HG03342 (cell line): ENCODE measurements at regions not wholly inside any gene's neighbourhood (a gene's known extent, or its start where the extent isn't known, plus 50 kb on each side); places are given as distances from the start of the nearest gene placed in this dataset.

Experiments
- ATAC-seq: cut with Tn5 transposase; IDR thresholded peaks from one replicate; pipeline ENCODE4 v1.9.1; 2021; ENCODE audit warnings: mild to moderate bottlenecking, moderate library complexity; ENCODE audit not compliant: unreplicated experiment

DNA sequence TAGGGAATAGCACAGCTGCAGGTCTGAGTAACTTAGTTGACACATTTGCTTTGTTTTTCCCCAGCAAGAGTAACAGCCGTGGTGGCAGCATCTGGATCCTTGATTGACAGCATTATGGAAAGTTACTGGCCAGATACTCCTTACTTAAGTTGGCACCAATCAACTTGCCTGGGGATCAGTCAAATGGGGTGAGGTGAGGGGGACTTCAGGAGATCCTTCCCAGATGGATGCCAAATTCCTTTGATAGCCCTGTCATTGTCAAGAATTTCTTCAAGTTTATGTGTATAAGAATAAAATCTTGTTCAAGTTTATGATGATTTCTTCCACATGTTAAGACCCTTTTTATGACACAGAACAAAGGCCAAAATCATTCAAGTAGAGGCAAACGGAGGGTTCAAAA, 618.4 kb downstream of the SLC6A15 start:
- no peak for ATAC-seq

DNA sequence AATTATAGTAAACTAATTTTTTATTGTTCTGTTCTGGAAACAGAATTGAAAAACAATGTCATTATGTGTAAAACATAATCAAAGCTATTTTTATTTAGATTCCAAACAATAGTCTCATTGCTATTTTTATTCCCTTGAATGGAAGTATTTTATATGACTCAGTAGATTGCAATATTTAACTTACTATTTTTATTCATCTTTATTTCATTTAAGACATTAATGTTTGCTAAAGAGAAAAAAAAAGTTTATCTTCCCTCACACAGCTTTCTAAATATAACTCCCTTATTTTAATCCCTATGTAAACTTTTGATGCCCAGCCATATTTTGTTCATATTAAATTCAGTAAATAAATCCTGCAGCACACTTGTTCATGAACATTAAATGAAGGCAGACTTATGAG, 622.4 kb downstream of the SLC6A15 start:
- no peak for ATAC-seq

DNA sequence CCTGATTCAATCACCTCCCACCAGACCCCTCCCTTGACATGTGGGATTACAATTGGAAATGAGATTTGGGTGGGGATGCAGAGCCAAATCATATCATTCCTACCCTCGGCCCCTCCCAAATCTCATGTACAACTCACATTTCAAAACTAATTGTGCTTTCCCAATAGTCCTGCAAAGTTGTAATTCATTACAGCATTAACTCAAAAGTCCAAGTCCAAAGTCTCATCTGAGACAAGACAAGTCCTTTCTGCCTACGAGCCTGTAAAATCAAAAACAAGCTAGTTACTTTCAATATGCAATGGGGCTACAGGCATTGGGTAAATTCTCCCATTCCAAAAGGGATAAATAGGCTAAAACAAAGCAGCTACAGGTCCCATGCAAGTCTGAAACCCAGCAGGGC, 634.6 kb downstream of the SLC6A15 start:
- no peak for ATAC-seq

DNA sequence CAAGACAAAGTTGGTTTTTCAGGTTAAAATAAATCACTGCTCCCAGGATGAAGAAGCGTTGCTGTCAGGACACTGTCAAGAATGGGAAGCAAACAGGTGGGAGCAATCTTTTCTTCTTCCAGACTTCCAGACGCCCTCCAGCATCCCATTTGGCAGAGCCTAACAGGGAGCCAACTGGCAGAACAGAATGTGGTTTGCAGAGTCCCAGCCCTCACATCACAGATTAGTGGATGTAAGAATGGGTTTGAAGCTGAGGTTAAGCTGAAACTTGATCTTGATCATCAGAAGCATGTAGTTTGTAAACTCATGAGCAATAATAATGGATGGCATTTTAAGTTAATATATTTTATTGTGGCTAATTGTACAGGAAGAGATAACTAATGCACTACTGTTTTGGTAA, 636.4 kb downstream of the SLC6A15 start:
- no peak for ATAC-seq

DNA sequence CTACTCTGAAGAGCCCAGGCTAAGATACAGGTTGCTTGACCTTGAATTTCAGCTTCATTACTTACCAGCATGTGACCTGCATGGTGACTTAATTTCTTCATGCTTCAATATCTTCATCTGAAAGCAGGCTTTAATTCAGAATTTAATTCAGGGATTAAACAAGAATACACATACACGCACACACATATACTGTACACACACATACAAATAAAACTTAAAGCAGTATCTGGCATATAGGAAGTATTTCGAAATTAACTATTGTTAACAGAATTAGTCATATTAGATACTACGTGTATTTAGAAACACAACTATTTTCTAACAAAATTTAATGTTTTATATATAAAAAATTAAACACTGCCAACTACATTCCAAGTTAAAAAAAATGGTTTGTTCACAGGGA, 640.3 kb downstream of the SLC6A15 start:
- ATAC-seq: no peak

DNA sequence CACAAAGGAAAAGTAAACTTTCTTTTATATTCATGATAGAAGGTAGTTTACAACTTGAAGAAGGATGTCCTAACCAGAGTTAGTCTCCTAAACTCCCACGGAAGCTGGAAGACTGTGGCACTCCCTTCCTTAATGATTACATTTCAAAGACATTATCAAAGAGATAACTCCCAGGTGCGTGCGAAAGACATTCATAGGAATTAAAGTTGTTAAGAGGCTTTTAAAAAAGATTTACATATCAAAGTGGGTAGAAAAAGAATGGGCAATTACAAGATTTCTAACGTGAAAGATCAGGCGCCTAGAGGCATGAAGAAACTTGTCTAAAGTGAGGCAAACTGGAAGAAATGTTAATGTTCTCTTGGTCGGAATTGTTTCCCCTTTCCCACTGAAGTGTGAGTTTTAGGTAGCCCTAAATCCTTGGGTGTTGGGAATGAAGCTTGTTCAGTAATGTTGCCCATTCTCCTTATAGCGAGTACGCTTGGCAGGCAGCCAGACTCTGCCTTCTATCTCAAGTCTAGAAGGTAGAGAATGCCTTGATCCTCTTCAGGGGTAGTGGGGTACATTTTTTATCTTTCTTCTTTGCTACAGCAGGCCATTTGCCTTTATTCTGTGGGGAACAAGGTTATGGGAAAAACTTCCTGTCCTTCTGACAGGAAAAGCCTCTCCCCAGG, 642.0 kb downstream of the SLC6A15 start:
- ATAC-seq: no peak

DNA sequence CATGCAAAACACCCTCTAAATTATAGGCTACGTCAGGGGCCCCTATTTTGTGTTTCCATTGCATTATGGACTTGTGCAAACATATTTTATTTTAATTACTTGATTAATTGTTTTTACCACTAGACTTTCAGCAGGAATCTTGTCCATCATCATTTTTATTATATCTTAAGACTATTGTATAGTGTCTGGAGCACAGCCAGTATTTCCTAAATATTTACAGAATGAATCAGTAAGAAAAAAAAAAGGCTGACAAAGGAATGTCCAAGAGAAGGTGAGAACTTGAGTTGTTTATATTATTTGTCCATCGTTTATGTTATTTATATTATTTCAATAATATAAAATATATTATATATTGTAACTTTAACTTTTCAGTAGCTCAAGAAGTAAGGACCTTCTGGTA, 664.7 kb downstream of the SLC6A15 start:
- ATAC-seq: no peak

DNA sequence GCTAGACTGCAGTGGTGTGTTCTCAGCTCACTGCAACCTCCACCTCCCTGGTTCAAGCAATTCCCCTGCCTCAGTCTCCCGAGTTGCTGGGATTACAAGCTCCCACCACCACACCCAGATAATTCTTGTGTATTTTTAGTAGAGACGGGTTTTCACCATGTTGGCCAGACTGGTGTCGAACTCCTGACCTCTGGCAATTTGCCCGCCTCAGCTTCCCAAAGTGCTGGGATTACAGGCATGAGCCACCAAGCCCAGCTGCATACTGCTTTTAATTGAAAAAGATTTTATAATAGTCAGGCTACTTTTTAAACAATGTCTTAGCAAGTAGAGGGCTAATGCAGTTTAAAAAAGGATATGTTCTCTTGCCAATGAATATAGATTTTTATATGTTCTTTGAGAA, 668.9 kb downstream of the SLC6A15 start:
- no peak for ATAC-seq

DNA sequence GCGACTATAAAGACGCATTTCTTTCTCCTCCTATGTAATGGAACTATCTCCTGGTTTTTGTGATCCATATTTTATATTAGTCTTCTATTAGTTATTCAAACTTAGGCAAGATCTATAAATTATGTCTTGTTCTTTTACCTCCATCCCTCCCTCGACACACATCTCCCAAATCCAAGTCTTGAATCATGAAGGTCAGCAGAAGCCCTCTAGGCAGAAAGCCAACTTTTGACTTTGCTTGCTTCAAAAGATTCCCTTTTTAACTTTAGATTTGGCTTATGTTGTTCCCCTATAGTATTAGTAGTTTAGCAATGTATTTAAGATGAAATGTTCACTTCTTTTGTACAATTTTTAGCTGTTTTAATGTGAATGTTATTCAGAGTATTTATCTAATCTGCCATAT, 689.8 kb downstream of the SLC6A15 start:
- ATAC-seq: no peak

DNA sequence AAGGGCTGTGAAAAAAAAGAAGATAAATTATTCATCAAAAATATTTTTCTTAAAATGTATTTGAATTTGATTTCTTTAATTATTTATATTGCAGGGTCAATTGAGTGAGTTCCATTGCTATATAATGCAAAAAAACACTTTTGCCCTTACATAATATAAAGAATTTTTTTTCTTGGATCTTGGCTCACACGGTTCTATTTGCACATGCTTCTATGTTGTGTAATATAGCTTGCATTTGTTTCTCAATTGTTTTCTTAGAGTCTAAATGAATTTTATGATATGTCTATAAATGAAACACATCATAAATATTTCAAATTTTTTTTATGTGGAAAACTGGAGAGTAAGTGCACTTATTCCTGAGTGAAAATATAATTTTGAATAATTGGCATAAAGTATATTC, 694.2 kb downstream of the SLC6A15 start:
- no peak for ATAC-seq

DNA sequence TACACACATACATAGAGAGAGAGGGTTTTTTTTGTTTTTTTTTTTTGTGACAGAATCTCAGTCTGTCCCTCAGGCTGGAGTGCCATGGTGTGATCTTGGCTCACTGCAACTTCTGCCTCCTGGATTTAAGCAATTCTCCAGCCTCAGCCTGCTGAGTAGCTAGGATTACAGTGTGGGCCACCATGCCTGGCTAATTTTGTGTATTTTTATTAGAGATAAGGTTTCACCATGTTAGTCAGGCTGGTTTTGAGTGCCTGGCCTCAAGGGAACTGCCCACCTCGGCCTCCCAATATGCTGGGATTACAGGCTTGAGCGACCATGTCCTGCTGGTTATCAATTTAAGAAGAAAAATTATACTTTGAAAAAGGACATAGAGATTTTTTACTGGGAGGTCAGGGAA, 710.6 kb downstream of the SLC6A15 start:
- ATAC-seq: no peak

DNA sequence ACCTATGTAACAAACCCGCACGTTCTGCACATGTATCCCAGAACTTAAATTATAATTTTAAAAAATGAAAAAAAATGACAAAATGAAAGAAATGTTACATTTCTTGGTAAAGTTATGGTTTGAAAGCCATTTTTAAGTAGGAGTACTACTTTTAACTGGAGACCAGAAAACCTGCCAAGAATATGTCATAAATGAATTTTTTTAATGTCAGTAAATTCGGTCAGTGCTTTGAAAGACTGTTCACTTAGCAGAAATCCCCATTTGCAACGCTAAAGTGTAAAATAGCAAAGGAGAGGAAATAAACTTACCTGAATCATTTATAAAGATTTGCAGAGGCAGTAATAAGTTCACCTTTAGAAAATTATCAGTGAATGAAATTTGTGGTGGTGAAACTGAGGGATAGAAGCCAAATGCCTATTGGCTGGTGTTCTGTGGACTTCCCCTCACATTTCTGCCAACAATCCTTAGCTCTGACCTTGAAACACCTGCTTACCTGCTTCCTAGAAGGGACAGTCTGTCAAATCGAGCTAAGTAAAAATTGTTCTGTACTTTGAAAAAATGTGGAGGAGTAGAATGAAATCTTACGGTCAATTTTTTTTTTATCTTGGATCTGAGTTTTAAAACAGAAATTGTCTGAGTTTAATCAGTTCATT, 714.2 kb downstream of the SLC6A15 start:
- ATAC-seq: no peak

DNA sequence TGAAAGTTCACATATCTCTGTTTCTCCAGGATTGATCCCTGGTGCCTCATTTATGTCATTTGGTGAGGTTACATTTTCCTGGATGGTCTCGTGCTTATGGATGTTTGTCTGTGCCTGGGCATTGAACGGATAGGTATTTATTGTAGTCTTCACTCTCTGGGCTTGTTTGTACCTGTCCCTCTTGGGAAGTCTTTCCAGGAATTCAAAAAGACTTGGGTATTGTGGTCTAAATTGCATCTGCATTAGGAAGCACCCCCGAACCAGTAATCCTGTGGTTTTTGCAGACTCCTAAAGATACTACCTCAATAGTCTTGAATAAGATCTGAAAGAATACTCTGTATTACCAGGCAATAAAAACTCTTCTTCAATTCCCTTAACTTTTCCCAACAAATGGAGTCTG, 720.8 kb downstream of the SLC6A15 start:
- no peak for ATAC-seq

DNA sequence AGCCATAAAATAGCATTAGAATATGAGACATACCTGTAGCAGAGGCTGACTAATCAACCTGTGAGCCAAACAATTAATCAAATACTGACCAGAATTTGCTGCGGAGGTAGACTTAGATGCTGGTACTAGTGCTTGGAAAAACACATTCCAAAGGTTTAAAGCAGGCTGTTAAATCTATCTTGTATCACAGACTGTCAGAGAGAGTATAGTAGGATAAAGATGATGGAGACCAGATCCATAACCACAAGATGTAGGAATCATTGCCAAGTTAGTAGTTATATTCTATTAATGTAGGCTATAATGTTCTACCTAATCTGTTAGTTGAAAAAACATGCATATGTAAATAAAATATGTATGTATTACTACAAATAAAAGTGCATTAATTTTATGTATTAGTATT, 726.2 kb downstream of the SLC6A15 start:
- no peak for ATAC-seq

DNA sequence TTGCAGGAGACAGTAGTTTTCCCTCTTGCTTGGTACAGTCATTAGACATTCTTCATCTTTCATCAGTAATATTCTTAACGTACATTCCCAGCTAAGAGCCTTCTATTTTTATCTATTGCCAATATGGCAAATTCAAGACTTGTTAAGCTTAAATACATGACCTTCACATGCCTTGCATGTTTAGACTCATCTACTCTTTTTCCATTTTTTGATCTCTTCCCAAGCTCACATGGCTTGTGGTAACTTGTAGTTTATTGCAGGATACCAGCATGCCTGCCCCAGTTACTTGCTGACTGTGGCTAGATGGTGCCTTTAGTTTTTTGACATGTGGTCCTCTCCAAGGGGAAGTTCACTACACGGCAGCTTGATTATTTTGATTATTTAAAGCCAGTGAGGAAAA, 729.0 kb downstream of the SLC6A15 start:
- no peak for ATAC-seq

DNA sequence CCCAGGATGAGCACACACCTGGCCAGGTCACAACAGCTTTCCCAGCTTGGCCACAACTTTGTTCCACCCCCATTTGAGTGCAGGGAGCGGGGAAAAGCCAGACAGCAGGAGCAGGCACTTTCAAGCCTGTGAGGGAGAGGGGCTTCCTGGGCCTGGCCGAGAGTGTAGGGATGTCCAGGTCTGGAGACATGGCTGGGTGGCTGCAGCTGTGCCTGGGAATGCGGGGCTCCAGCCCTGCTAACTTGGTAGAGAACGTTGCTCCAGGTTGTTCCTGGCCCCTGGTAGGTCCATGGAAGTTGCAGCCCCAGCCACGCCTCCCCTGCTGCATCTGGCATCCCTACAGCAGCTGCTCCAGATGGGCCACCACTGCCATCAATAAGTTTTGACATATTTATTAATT, 738.5 kb downstream of the SLC6A15 start:
- ATAC-seq: no peak

DNA sequence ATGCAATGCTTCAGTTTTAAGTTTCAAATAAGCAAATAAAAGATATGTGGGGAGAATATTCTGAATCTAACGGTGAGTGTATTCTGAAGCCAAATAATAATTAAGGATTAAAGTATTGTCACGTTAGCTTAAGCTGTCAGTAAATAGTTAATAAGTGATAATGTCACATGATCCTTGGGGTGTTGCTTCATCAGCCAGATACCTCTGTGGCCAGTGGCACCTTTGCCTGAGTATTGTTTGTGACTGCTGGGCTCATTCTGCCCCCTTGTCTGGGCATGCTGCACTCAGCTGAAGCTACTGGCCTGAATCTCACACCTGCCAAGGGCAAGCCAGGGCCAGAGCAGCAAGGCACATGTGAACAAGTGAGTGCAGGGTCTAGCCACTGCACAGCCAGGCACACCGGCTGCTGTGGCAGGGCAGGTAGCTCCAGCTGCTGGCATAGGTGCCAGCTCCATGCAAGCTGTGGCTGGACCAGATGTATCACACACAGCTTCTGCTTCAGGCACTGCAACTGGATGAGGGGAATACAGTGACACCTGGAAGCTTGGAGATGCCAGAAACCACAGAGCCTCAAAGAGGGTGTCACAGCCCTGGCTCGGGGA, 739.7 kb downstream of the SLC6A15 start:
- ATAC-seq: no peak

DNA sequence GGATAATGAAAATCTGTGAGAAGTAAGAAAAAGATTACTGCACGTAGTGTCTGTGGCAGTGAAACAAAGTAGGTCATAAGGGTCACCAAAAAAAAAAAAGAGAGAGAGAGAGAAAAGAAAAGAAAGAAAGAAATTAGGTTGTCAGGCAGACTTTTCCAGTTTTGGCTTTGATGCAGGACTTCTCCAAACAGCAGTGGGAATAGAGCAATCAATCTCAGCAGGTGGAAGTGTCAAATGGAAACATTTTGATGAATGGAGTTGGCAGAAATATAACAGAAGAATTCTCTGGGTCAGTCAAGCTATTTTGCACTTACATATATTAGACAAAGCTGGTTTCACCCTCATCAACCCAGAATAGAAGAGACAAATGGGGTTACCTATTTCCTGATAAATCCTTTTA, 745.8 kb downstream of the SLC6A15 start:
- ATAC-seq: no peak

DNA sequence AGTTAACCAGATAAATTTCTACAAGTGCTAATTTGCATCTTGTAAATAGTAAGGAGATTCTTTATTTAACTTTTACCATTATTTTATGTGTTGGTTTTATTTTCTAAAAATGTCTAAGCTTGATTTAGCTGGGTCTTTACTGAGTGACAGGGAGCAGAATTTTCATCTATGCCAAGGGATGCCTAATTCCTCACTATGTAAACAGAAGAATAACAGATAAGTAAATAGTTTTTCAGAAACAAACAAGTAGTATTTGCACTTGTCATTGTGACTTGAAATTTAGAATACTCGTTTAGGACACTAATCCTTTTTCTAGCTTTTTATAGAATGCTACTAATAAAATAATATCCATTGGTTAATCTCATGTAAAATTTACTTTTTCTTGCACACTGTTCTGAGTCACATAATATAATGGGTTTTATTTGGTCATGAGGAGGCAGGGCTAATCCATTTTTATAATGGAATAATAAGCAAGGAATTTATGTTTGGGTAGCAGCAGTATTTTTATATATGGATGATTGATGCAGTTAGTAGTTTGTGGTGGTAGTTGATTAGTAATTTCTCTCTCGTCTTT, 746.5 kb downstream of the SLC6A15 start:
- no peak for ATAC-seq

DNA sequence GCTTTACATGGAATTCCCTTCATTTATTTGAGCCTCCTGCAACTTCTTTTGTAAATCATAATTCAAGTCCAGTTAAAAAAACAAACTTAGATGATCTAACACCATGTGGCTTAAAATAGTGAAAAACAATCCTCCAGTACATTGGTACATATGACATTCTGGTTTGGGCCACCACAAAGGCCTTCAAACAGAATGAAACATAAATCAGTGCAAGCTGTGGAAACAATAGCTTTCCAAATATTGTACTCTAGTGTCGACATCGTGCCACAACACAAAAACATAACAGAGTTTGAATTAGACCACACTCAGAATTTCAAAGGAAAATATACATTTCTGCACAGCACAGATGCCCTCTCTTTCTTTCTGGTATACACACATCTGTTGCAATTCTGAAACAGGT, 751.3 kb downstream of the SLC6A15 start:
- ATAC-seq: no peak

DNA sequence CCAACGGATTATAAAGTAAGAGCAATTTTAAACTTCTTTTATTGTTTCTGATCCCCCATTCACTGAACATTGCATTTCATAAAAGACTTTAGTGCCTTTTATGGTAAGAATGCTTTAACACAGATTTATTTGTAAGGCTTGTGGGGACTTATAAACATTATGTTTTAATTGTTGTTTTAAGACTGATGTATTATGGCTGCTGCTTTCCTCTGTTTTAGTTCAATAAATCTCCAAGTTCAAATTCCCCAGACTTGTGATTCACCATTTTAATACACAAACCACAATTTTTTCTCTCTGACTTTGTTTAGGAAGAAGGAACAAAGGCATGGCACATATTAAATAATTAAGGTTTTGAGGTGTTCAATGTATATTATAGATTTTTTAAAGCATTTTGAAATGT, 753.3 kb downstream of the SLC6A15 start:
- no peak for ATAC-seq

DNA sequence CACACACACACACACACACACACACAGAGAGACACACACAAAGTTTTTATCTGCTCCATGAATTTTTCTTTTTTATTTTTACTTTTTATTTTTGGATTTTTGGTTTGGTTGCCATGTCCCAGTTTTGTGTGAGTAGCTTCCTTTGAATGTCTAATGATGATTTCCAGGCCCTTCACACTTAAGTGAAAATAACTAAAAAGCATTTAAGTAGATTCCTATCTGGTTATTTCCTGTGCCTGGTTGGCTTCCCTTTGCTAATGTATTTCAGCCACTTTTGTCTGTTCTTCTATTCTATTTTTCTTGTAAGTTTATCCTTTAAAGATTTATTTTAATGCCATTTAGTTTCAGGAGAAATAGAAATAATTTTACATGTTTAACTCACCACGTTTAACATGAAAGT, 755.4 kb downstream of the SLC6A15 start:
- no peak for ATAC-seq
